Neural crest cell (in vitro differentiated cells): ENCODE measurements at regions not wholly inside any gene's neighbourhood (a gene's known extent, or its start where the extent isn't known, plus 50 kb on each side); places are given as distances from the start of the nearest gene placed in this dataset.

Source experiments
- DNase-seq: peaks from one replicate; pipeline ENCODE4 v3.0.0; 2021; ENCODE audit warnings: low read depth, mixed read lengths, low spot score
- H3K27ac Mint-ChIP-seq: one replicate; pipeline ENCODE4 v1.8.0; 2021; ENCODE audit warnings: mild to moderate bottlenecking, mixed read lengths; ENCODE audit not compliant: unreplicated experiment
- H3K27me3 Mint-ChIP-seq: 2 replicates; pipeline ENCODE4 v1.8.0; 2021; ENCODE audit warnings: low read depth, mild to moderate bottlenecking, mixed read lengths
- H3K36me3 Mint-ChIP-seq: 2 replicates; pipeline ENCODE4 v1.8.0; 2021; ENCODE audit warnings: low read depth, mild to moderate bottlenecking, mixed read lengths
- H3K4me1 Mint-ChIP-seq: 2 replicates; pipeline ENCODE4 v1.8.0; 2021; ENCODE audit warnings: mixed read lengths
- H3K4me3 Mint-ChIP-seq: one replicate; pipeline ENCODE4 v1.8.0; 2021; ENCODE audit warnings: mild to moderate bottlenecking, mixed read lengths
- H3K9me3 Mint-ChIP-seq: 2 replicates; pipeline ENCODE4 v1.8.0; 2021; ENCODE audit warnings: mixed read lengths
- TF ChIP-seq, protein P1 (sequence below): fragments of 200-600 bp; sonication (generic); conservative IDR thresholded peaks from 2 replicates; pipeline ENCODE4 v1.5.0; 2021; ENCODE audit warnings: antibody characterized with exemption, mild to moderate bottlenecking

DNA sequence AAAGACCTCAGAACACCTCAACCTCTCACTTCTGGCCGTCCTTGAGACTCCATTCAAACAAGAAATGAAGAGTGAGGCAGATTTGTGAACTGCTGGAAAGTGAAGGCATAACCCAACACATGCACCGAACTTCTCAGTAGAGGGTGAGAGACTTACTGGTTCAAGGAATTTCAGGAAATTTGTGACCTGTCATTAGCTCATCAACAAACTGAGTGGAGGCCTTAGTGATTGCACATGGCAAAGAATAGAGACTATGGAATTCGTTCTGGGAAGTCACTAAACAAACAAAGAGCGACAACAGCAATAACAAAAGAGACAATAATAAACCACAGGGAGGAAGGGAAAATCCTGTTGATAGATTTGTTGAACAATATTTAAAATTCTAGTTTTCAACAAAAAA lies 125.0 kb upstream of the AKR1E2 start:
- TF ChIP-seq, protein P1, sequence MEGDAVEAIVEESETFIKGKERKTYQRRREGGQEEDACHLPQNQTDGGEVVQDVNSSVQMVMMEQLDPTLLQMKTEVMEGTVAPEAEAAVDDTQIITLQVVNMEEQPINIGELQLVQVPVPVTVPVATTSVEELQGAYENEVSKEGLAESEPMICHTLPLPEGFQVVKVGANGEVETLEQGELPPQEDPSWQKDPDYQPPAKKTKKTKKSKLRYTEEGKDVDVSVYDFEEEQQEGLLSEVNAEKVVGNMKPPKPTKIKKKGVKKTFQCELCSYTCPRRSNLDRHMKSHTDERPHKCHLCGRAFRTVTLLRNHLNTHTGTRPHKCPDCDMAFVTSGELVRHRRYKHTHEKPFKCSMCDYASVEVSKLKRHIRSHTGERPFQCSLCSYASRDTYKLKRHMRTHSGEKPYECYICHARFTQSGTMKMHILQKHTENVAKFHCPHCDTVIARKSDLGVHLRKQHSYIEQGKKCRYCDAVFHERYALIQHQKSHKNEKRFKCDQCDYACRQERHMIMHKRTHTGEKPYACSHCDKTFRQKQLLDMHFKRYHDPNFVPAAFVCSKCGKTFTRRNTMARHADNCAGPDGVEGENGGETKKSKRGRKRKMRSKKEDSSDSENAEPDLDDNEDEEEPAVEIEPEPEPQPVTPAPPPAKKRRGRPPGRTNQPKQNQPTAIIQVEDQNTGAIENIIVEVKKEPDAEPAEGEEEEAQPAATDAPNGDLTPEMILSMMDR = no peak
- H3K9me3 Mint-ChIP-seq = peaks cover 2% of the 10 kb centered on the region
- H3K27ac Mint-ChIP-seq = no peak overlapping the region
- H3K36me3 Mint-ChIP-seq = no peaks in the 10 kb centered on the region
- H3K4me3 Mint-ChIP-seq = no peak overlapping the region
- no peaks in the 10 kb centered on the region for H3K27me3 Mint-ChIP-seq
- no peak for DNase-seq
- H3K4me1 Mint-ChIP-seq = peaks cover 4% of the 10 kb centered on the region

DNA sequence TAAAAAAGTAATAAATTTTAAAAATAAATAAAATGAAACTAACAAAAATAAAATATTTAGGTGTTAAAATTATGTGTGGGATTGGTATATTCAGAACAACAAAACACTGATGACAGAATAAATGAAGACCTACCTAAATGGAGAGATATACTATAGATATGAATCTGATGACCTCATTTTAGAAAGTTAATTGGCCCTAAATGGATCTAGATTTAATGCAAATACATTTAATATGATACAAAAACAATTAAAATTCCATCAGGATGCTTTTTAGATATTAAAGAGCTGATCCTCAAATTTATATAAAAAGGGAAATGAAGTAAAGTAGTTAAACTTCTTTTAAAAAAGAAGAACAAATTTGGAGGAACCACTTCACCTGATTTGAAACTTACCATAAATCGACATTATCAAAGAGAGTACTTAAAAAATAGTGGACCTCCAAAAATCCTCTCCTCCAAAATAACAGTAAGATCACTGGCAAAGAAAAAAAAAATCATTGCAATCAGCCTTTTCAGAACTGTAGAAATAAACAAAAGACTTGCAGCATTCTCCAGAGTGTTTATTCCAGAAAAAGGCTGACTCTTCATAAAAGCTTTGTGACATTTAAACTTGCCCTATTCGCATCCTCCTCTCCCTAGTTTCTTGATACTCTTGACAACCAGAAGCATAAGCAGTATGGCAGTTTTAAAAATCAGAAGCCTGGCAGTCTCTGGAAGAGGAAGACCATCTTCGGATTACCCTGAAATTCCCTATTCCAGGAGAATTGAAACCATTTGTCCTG lies 125.9 kb upstream of the AKR1E2 start:
- TF ChIP-seq, protein P1 = no peak
- no peaks in the 10 kb centered on the region for H3K36me3 Mint-ChIP-seq
- H3K27me3 Mint-ChIP-seq = no peaks in the 10 kb centered on the region
- DNase-seq = no peak
- H3K4me1 Mint-ChIP-seq = peaks cover 4% of the 10 kb centered on the region
- H3K9me3 Mint-ChIP-seq = peaks cover 2% of the 10 kb centered on the region
- no peak overlapping the region for H3K4me3 Mint-ChIP-seq
- no peak overlapping the region for H3K27ac Mint-ChIP-seq

DNA sequence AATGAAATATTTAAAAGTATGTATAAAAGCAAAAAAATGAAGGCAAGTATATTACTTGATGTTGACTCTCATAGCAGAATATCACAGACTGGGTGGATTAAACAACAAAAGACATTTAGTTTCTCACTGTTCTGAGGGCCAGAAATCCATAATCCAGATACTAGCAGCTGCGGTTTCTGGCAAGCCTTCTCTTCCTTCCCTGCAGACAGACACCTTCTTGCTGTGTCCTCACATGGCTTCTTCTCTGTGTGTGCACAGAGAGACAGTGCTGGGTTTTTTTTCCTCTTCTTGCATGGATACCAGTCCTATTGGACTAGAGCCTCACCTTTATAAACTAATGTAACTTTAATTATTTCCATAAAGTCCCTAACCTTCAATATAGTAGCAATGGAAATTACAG lies 127.9 kb upstream of the AKR1E2 start:
- Mint-ChIP-seq H3K9me3 (peaks cover 2% of the 10 kb centered on the region), H3K36me3 (no peaks in the 10 kb centered on the region), H3K4me1 (peaks cover 4% of the 10 kb centered on the region), H3K4me3 (no peak overlapping the region), H3K27me3 (no peaks in the 10 kb centered on the region), H3K27ac (no peak overlapping the region)
- TF ChIP-seq, protein P1 = no peak
- DNase-seq = no peak

DNA sequence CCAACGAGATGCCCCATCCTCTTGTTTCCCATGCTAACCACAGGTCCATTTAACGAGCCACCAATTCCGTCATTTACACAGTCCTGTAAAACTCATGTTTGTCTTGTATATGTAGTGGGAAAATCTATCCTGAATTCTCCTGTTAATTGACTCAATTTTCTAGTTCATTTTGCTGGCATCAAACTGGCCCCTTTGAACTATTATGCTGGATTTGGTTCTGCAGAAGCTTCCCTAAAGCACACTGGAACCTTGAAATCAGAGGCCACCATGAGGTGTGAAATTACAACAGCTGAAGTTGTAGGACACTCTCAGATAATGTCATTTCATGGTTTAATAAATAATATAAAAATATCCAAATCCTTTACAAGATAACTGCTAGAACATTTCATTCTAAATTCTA lies 129.8 kb upstream of the AKR1E2 start:
- Mint-ChIP-seq H3K27ac (no peak overlapping the region), H3K4me3 (no peak overlapping the region), H3K4me1 (peaks cover 4% of the 10 kb centered on the region), H3K27me3 (no peaks in the 10 kb centered on the region), H3K36me3 (no peaks in the 10 kb centered on the region), H3K9me3 (peaks cover 2% of the 10 kb centered on the region)
- DNase-seq = no peak
- TF ChIP-seq, protein P1 = no peak

DNA sequence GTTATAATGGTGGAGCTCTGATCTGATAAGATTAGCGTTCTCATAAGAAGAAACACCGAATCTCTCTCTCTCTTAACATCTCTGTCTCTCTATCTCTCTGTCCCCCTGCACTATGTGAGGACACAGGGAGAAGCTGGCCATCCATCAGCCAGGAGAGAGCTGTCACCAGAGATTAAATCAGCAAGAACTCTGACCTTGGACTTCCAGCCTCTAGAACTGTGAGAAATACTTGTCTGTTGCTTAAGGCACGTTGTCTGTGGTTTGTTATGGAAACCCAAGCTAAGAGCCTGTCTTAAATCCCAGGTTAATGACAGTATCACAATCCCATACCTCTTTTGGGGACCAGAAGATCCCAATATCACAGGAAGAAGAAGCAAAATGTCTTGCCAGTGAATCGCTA lies 132.0 kb upstream of the AKR1E2 start:
- peaks cover 5% of the 10 kb centered on the region for H3K9me3 Mint-ChIP-seq
- no peaks in the 10 kb centered on the region for H3K36me3 Mint-ChIP-seq
- no peak overlapping the region for H3K4me3 Mint-ChIP-seq
- H3K27ac Mint-ChIP-seq = no peak overlapping the region
- TF ChIP-seq, protein P1 = no peak
- no peaks in the 10 kb centered on the region for H3K27me3 Mint-ChIP-seq
- DNase-seq = no peak
- H3K4me1 Mint-ChIP-seq = no peaks in the 10 kb centered on the region
